GM12892 (cell line): ENCODE measurements at regions not wholly inside any gene's neighbourhood (a gene's known extent, or its start where the extent isn't known, plus 50 kb on each side); places are given as distances from the start of the nearest gene placed in this dataset.
A peak's percentile ranks its signal among the peaks of the same experiment; 100 is the strongest.

Experiments
- DNase-seq: peaks from one replicate; pipeline ENCODE4 v3.0.0; 2011; ENCODE audit not compliant: insufficient read length
- FAIRE-seq: peaks from 2 replicates; lab custom pipeline; 2011; peaks lifted over from hg19 to GRCh38; lab: Jason Lieb, UNC
- POLR2A ChIP-seq: IDR thresholded peaks from 2 replicates; pipeline ENCODE4 v1.6.1; 2011; ENCODE audit warnings: low read depth, low read length, control low read depth
- POLR2AphosphoS5 ChIP-seq: IDR thresholded peaks from 2 replicates; pipeline ENCODE4 v1.6.1; 2011; ENCODE audit warnings: low read depth, low read length, control low read depth
- TAF1 ChIP-seq: IDR thresholded peaks from 2 replicates; pipeline ENCODE4 v1.6.1; 2011; ENCODE audit warnings: low read depth, mild to moderate bottlenecking, control low read depth, low read length, borderline replicate concordance

GRCh38 chr2:147630585-147630984 is 214.2 kb upstream of the ACVR2A start:
- FAIRE-seq = peak; percentile 87
- no peak for TF ChIP-seq TAF1
- no peak for TF ChIP-seq POLR2A
- no peak for DNase-seq

- DNase-seq (no peak), FAIRE-seq (peak; percentile 79)
- TF ChIP-seq POLR2A (no peak), TAF1 (no peak), POLR2AphosphoS5 (no peak)
Measured at GRCh38 chr2:147628971-147629421, 215.8 kb upstream of the ACVR2A start.

- TF ChIP-seq POLR2A (no peak), TAF1 (no peak), POLR2AphosphoS5 (no peak)
- DNase-seq = no peak
- FAIRE-seq = peak; percentile 84
Measured at GRCh38 chr2:147623328-147623727, 221.5 kb upstream of the ACVR2A start.

- DNase-seq (no peak), FAIRE-seq (no peak)
Measured at GRCh38 chr2:147621656-147622197, 223.1 kb upstream of the ACVR2A start.

GRCh38 chr2:147619808-147620207 is 225.0 kb upstream of the ACVR2A start:
- FAIRE-seq = no peak
- TF ChIP-seq POLR2AphosphoS5 = no peak
- TF ChIP-seq TAF1 = no peak
- no peak for TF ChIP-seq POLR2A
- no peak for DNase-seq

More at GRCh38 chr2:147621656-147622197, 223.1 kb upstream of the ACVR2A start:
- no peak for TF ChIP-seq POLR2AphosphoS5
- no peak for TF ChIP-seq TAF1
- TF ChIP-seq POLR2A = no peak

- TF ChIP-seq POLR2AphosphoS5 (no peak), POLR2A (no peak), TAF1 (no peak)
- no peak for FAIRE-seq
Measured at GRCh38 chr2:147615726-147616125, 229.1 kb upstream of the ACVR2A start.

GRCh38 chr2:147614979-147615470 is 229.8 kb upstream of the ACVR2A start:
- no peak for TF ChIP-seq POLR2A
- no peak for TF ChIP-seq TAF1
- no peak for TF ChIP-seq POLR2AphosphoS5
- FAIRE-seq = no peak

More at GRCh38 chr2:147615726-147616125, 229.1 kb upstream of the ACVR2A start:
- no peak for DNase-seq

GRCh38 chr2:147614471-147614870 is 230.4 kb upstream of the ACVR2A start:
- DNase-seq (no peak), FAIRE-seq (no peak)
- TF ChIP-seq TAF1 = no peak
- no peak for TF ChIP-seq POLR2A
- TF ChIP-seq POLR2AphosphoS5 = no peak

More at GRCh38 chr2:147614979-147615470, 229.8 kb upstream of the ACVR2A start:
- no peak for DNase-seq

- DNase-seq (no peak), FAIRE-seq (peak; percentile 30)
Measured at GRCh38 chr2:147610496-147611040, 234.3 kb upstream of the ACVR2A start.

GRCh38 chr2:147609301-147609700 is 235.5 kb upstream of the ACVR2A start:
- TF ChIP-seq POLR2A (no peak), POLR2AphosphoS5 (no peak), TAF1 (no peak)
- no peak for DNase-seq
- no peak for FAIRE-seq

More at GRCh38 chr2:147610496-147611040, 234.3 kb upstream of the ACVR2A start:
- TF ChIP-seq POLR2A (no peak), TAF1 (no peak), POLR2AphosphoS5 (no peak)

- TF ChIP-seq TAF1 = no peak
- no peak for TF ChIP-seq POLR2AphosphoS5
- no peak for TF ChIP-seq POLR2A
- DNase-seq = no peak
- no peak for FAIRE-seq
Measured at GRCh38 chr2:147607379-147607778, 237.4 kb upstream of the ACVR2A start.

GRCh38 chr2:147603876-147604275 is 241.0 kb upstream of the ACVR2A start:
- FAIRE-seq (no peak), DNase-seq (no peak)
- TF ChIP-seq POLR2A = no peak
- TF ChIP-seq TAF1 = no peak
- no peak for TF ChIP-seq POLR2AphosphoS5
